HG03469 (cell line): ENCODE measurements at regions not wholly inside any gene's neighbourhood (a gene's known extent, or its start where the extent isn't known, plus 50 kb on each side); places are given as distances from the start of the nearest gene placed in this dataset.
"Not testable (repeated sequence)": the region's sequence is repeated elsewhere in the genome, so short reads cannot be mapped to it uniquely, and the experiment has no call there.

Experiments used
- ATAC-seq: cut with Tn5 transposase; IDR thresholded peaks from one replicate; pipeline ENCODE4 v1.9.1; 2021; ENCODE audit warnings: mild to moderate bottlenecking, moderate library complexity, moderate number of reproducible peaks; ENCODE audit not compliant: unreplicated experiment

- ATAC-seq: no peak
Observed at GRCh38 chr2:21820271-21820670, 696.5 kb downstream of the TDRD15 start.

- ATAC-seq: no peak
Observed at GRCh38 chr2:21821672-21822227, 698.0 kb downstream of the TDRD15 start.

- no peak for ATAC-seq
Observed at GRCh38 chr2:21822505-21822904, 698.7 kb downstream of the TDRD15 start.

GRCh38 chr2:21833767-21834166 lies 710.0 kb downstream of the TDRD15 start:
- no peak for ATAC-seq

- ATAC-seq: no peak
Observed at GRCh38 chr2:21836261-21836660, 712.5 kb downstream of the TDRD15 start.

GRCh38 chr2:21836719-21837118 lies 713.0 kb downstream of the TDRD15 start:
- ATAC-seq: no peak

- ATAC-seq: no peak
Observed at GRCh38 chr2:21837168-21837960, 713.6 kb downstream of the TDRD15 start.

GRCh38 chr2:21841341-21841740 lies 717.6 kb downstream of the TDRD15 start:
- no peak for ATAC-seq

GRCh38 chr2:21850367-21850766 lies 726.6 kb downstream of the TDRD15 start:
- not testable (repeated sequence) for ATAC-seq

GRCh38 chr2:21854938-21855337 lies 731.2 kb downstream of the TDRD15 start:
- no peak for ATAC-seq

GRCh38 chr2:21856708-21857107 lies 732.9 kb downstream of the TDRD15 start:
- ATAC-seq: no peak

GRCh38 chr2:21860907-21861306 lies 737.1 kb downstream of the TDRD15 start:
- no peak for ATAC-seq

- no peak for ATAC-seq
Observed at GRCh38 chr2:21866316-21866715, 742.5 kb downstream of the TDRD15 start.

- no peak for ATAC-seq
Observed at GRCh38 chr2:21887881-21888280, 764.1 kb downstream of the TDRD15 start.

GRCh38 chr2:21890041-21890440 lies 766.3 kb downstream of the TDRD15 start:
- ATAC-seq: no peak

GRCh38 chr2:21890716-21891115 lies 766.9 kb downstream of the TDRD15 start:
- ATAC-seq: no peak

- ATAC-seq: no peak
Observed at GRCh38 chr2:21891191-21891590, 767.4 kb downstream of the TDRD15 start.

- no peak for ATAC-seq
Observed at GRCh38 chr2:21892140-21892539, 768.4 kb downstream of the TDRD15 start.

GRCh38 chr2:21895200-21895599 lies 771.4 kb downstream of the TDRD15 start:
- ATAC-seq: no peak

- not testable (repeated sequence) for ATAC-seq
Observed at GRCh38 chr2:21908712-21909380, 785.1 kb downstream of the TDRD15 start.

- no peak for ATAC-seq
Observed at GRCh38 chr2:21910832-21911507, 787.2 kb downstream of the TDRD15 start.
